HG03354 (cell line): ENCODE measurements at regions not wholly inside any gene's neighbourhood (a gene's known extent, or its start where the extent isn't known, plus 50 kb on each side); places are given as distances from the start of the nearest gene placed in this dataset.
"Not testable (repeated sequence)": the region's sequence is repeated elsewhere in the genome, so short reads cannot be mapped to it uniquely, and the experiment has no call there.

Experiments used
- ATAC-seq: cut with Tn5 transposase; IDR thresholded peaks from one replicate; pipeline ENCODE4 v1.9.1; 2021; ENCODE audit warnings: mild to moderate bottlenecking; ENCODE audit not compliant: unreplicated experiment, poor library complexity, severe bottlenecking

- no peak for ATAC-seq
These were observed 312.0 kb upstream of the DUSP10 start for GRCh38 chr1:222053790-222054294.

GRCh38 chr1:222051311-222051710, 309.4 kb upstream of the DUSP10 start:
- not testable (repeated sequence) for ATAC-seq

GRCh38 chr1:222049661-222050060, 307.8 kb upstream of the DUSP10 start:
- ATAC-seq: not testable (repeated sequence)

GRCh38 chr1:222049176-222049575, 307.3 kb upstream of the DUSP10 start:
- no peak for ATAC-seq

- peak; percentile 92 for ATAC-seq
These were observed 306.3 kb upstream of the DUSP10 start for GRCh38 chr1:222048094-222048595.

GRCh38 chr1:222047366-222047765, 305.5 kb upstream of the DUSP10 start:
- ATAC-seq: no peak

GRCh38 chr1:222046684-222047263, 304.9 kb upstream of the DUSP10 start:
- ATAC-seq: no peak

GRCh38 chr1:222045786-222046185, 303.9 kb upstream of the DUSP10 start:
- ATAC-seq: no peak

- no peak for ATAC-seq
These were observed 303.3 kb upstream of the DUSP10 start for GRCh38 chr1:222045236-222045635.

- ATAC-seq: no peak
These were observed 301.8 kb upstream of the DUSP10 start for GRCh38 chr1:222043444-222044292.

GRCh38 chr1:222042120-222042519, 300.2 kb upstream of the DUSP10 start:
- ATAC-seq: no peak

GRCh38 chr1:222040955-222041354, 299.1 kb upstream of the DUSP10 start:
- ATAC-seq: no peak

- ATAC-seq: no peak
These were observed 298.4 kb upstream of the DUSP10 start for GRCh38 chr1:222040121-222040805.

- ATAC-seq: no peak
These were observed 297.1 kb upstream of the DUSP10 start for GRCh38 chr1:222038971-222039370.

- no peak for ATAC-seq
These were observed 295.8 kb upstream of the DUSP10 start for GRCh38 chr1:222037720-222038119.

GRCh38 chr1:222034790-222035189, 292.9 kb upstream of the DUSP10 start:
- ATAC-seq: no peak

- no peak for ATAC-seq
These were observed 291.6 kb upstream of the DUSP10 start for GRCh38 chr1:222033450-222033849.

- ATAC-seq: no peak
These were observed 289.4 kb upstream of the DUSP10 start for GRCh38 chr1:222031318-222031717.

GRCh38 chr1:222028676-222029075, 286.8 kb upstream of the DUSP10 start:
- no peak for ATAC-seq

- no peak for ATAC-seq
These were observed 286.2 kb upstream of the DUSP10 start for GRCh38 chr1:222028116-222028515.
